Astrocyte of the spinal cord (primary cell): ENCODE measurements at regions not wholly inside any gene's neighbourhood (a gene's known extent, or its start where the extent isn't known, plus 50 kb on each side); places are given as distances from the start of the nearest gene placed in this dataset.
A peak's percentile ranks its signal among the peaks of the same experiment; 100 is the strongest.

Source experiments
- DNase-seq: peaks from one replicate; pipeline ENCODE4 v3.0.0; 2011; ENCODE audit warnings: low read depth, low spot score
- H3K4me3 ChIP-seq: 2 replicates; pipeline ENCODE4 v1.5.1; 2011; ENCODE audit warnings: low read depth, mild to moderate bottlenecking, low read length, moderate library complexity
- CTCF ChIP-seq: IDR thresholded peaks from 2 replicates; pipeline ENCODE4 v1.5.1; 2012; ENCODE audit warnings: low read depth, mild to moderate bottlenecking, low read length, inconsistent platforms
- in situ Hi-C: cut with HindIII; loops from 2 replicates; pipeline ENCODE4 v1.10.0; 2017; ENCODE audit warnings: low sequenced_read_pairs

- no peak for DNase-seq
- in situ Hi-C loops = no loop called here
- no peak overlapping the region for H3K4me3 ChIP-seq
- TF ChIP-seq CTCF = no peak
Measured at GRCh38 chr3:14590569-14590968, 50.4 kb upstream of the GRIP2 start.

GRCh38 chr3:14592390-14592789 is 52.2 kb upstream of the GRIP2 start:
- no peak overlapping the region for H3K4me3 ChIP-seq
- in situ Hi-C loops = no loop called here
- no peak for DNase-seq
- TF ChIP-seq CTCF = no peak

- no peak for TF ChIP-seq CTCF
- no peak overlapping the region for H3K4me3 ChIP-seq
- no peak for DNase-seq
- in situ Hi-C loops = no loop called here
Measured at GRCh38 chr3:14592836-14593235, 52.7 kb upstream of the GRIP2 start.

- H3K4me3 ChIP-seq = no peak overlapping the region
- in situ Hi-C loops = no loop called here
- TF ChIP-seq CTCF = no peak
- DNase-seq = no peak
Measured at GRCh38 chr3:14594234-14594633, 54.1 kb upstream of the GRIP2 start.

- no peak for TF ChIP-seq CTCF
- no peak for DNase-seq
Measured at GRCh38 chr3:14595561-14595960, 55.4 kb upstream of the GRIP2 start.

GRCh38 chr3:14597266-14597665 is 54.3 kb upstream of the CCDC174 start:
- no peak overlapping the region for H3K4me3 ChIP-seq
- in situ Hi-C loops = no loop called here
- no peak for DNase-seq
- TF ChIP-seq CTCF = no peak

More at GRCh38 chr3:14595561-14595960, 55.4 kb upstream of the GRIP2 start:
- in situ Hi-C loops = no loop called here
- H3K4me3 ChIP-seq = no peak overlapping the region

- DNase-seq = peak; percentile 45
- in situ Hi-C loops = no loop called here
- no peak for TF ChIP-seq CTCF
- H3K4me3 ChIP-seq = no peak overlapping the region
Measured at GRCh38 chr3:14598143-14598569, 53.4 kb upstream of the CCDC174 start.
